AG10803 (cell line): ENCODE measurements at regions not wholly inside any gene's neighbourhood (a gene's known extent, or its start where the extent isn't known, plus 50 kb on each side); places are given as distances from the start of the nearest gene placed in this dataset.

Experiments
- DNase-seq: peaks from one replicate; pipeline ENCODE4 v3.0.0; 2010; ENCODE audit warnings: low read depth
- H3K4me3 ChIP-seq: 2 replicates; pipeline ENCODE4 v1.5.1; 2011; ENCODE audit warnings: mild to moderate bottlenecking, low read length, control low read depth
- CTCF ChIP-seq: conservative IDR thresholded peaks from 2 replicates; pipeline ENCODE4 v1.5.1; 2011; ENCODE audit warnings: mild to moderate bottlenecking, low read length, control low read depth, inconsistent platforms

DNA sequence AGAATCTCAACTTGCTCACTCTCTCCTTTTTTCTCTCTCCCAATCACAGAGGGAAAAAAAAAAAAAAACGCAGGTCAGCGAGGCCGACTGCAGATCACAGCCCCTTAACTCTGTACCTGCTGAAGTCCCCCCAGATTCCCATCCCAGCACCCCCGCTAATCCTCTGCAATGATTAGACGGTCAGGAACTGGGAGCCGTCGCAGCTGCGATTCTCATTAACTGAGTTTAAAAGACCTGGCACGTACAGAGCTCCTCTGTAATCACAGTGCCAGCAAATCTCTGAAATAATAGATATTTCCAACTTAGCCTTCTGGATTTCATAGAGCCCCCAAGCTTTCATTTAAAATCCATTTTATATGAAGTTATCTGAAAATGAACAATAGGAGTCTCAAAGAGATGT, 84.4 kb downstream of the ANKRD60 start:
- TF ChIP-seq CTCF = no peak
- H3K4me3 ChIP-seq = no peak overlapping the region
- no peak for DNase-seq

- no peak overlapping the region for H3K4me3 ChIP-seq
- DNase-seq = no peak
- TF ChIP-seq CTCF = no peak
Measured at GRCh38 chr20:58143531-58143930, 84.9 kb downstream of the ANKRD60 start.

- no peak for DNase-seq
Measured at GRCh38 chr20:58142843-58143185, 85.6 kb downstream of the ANKRD60 start.

DNA sequence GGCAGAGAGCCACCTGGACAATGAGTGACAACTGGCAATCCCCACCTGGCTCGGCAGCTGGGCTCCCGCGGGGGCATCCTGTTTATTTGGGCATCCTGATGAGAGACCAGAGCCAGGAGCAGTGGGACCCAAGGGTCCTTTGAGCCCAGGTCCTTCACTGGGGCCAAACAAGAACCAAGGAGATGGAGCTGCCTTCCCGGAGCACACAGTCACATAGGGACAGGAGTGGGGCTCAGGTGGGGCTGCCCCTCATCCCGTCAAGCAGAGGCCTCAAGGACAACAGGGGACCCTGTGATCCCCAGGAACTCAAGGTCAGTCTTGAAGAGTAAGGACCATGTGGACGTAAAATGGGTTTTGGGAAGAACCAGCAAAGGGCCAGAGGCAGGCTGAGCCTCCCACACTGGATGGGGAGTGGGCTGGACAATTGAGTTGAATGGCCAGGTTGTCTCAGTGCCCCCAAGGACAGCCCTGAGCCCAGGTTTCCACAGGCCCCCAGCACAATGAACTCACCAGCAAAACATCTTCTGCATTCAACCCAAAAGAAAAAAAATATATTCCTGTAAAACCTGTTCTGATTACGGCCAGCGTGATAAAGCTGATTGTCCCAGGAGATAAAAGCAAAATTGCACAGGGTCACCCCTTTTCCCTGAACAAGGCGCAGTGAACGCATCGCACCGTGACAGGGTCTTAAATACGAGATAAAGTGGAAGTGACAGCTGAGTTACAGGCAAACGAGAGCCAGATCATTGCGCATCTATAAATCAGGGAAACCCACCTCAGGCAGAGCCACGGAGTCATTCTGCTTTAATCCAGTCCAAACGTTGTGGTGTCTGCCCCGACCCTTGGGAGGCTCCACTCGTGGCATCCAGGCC, 86.2 kb downstream of the ANKRD60 start:
- TF ChIP-seq CTCF = no peak
- DNase-seq = no peak
- no peak overlapping the region for H3K4me3 ChIP-seq

More at GRCh38 chr20:58142843-58143185, 85.6 kb downstream of the ANKRD60 start:
- no peak for TF ChIP-seq CTCF
- H3K4me3 ChIP-seq = no peak overlapping the region

DNA sequence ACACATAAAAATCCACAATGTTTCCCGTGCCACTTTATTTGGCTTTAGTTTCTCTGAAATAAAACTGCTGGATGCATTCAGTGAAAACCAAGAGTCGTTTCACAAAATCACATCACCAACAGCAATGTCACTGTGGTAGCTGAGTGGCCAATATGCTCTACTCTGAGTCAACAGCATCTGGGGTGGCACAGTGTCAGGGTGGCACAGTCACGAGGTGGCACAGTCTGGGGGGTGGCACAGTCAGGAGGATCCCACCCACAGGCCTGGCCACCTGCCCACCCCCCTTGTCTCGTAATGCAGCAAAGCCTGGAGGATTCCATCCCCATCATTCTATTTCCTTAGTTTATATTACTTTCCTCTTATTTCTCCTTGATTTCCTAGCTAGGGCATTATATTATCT, 87.0 kb downstream of the ANKRD60 start:
- DNase-seq = no peak
- no peak overlapping the region for H3K4me3 ChIP-seq
- TF ChIP-seq CTCF = no peak

- no peak for DNase-seq
- H3K4me3 ChIP-seq = no peak overlapping the region
- TF ChIP-seq CTCF = no peak
Measured at GRCh38 chr20:58140787-58141425, 87.5 kb downstream of the ANKRD60 start.
